PFSK-1 (cell line): ENCODE measurements at regions not wholly inside any gene's neighbourhood (a gene's known extent, or its start where the extent isn't known, plus 50 kb on each side); places are given as distances from the start of the nearest gene placed in this dataset.

Source experiments
- POLR2AphosphoS5 ChIP-seq: IDR thresholded peaks from 2 replicates; pipeline ENCODE4 v1.6.1; 2012; ENCODE audit warnings: low read depth, mild to moderate bottlenecking, control low read depth, low read length, moderate library complexity
- SIN3A ChIP-seq: IDR thresholded peaks from 2 replicates; pipeline ENCODE4 v1.6.1; 2012; ENCODE audit warnings: mild to moderate bottlenecking, low read length, moderate library complexity, borderline replicate concordance; ENCODE audit not compliant: insufficient read depth
- TAF1 ChIP-seq: IDR thresholded peaks from 2 replicates; pipeline ENCODE4 v1.6.1; 2012; ENCODE audit warnings: low read length, control low read depth, borderline replicate concordance; ENCODE audit not compliant: insufficient read depth

DNA sequence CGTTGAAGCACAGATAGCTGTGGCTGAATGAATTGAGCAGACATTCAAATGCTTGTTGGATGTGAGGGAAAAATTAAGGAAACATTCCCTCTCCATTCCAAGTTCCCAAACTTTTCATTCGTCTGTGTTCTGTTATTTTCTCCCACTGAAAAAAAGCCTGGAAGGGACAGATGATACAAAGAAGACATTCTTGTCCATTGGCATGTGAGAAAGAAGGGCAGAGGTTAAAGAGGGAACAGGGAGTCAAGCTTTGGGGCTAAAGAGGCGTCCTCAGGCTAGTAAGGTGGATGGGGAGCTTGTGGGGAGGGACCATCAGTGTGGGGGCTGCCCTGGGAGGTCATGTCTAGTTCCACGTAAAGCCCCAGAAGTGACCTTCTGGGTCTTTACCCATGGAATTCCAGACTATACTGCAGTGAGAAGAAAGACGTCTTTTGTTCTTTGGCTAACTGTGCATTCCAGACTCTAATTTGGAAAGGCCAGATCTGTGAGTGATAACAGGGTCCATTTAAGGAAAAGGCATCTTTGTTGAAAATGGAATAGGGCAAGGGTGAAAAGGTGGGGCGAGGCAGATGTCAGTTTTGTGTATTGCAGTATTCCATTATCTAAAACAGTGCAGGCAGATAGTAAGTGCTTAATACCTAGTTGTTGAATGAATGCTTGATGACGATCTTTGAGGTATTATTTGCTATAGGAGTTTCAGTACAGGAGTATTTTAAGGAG, 117.5 kb downstream of the SOX4 start:
- TF ChIP-seq TAF1: no peak
- no peak for TF ChIP-seq POLR2AphosphoS5
- TF ChIP-seq SIN3A: no peak
